ENCODE measurements at regions not wholly inside any gene's neighbourhood (a gene's known extent, or its start where the extent isn't known, plus 50 kb on each side); places are given as distances from the start of the nearest gene placed in this dataset.

GRCh38 chr12:128137140-128137539 lies 129.8 kb upstream of the TMEM132C start:
- Histone ChIP-seq H3K27me3 (ENCODE audit: control insufficient read depth in 1 of 2, insufficient read depth in 2 of 2, low read length in 2 of 2) (no peaks in the 10 kb centered on the region), H3K27ac (ENCODE audit: low read depth in 2 of 2, low read length in 1 of 2) (no peak overlapping the region), H3K36me3 (ENCODE audit: control insufficient read depth in 2 of 2, insufficient read depth in 2 of 2, low read length in 1 of 2) (no peaks in the 10 kb centered on the region), H3K4me3 (ENCODE audit: low read depth in 1 of 2, low read length in 2 of 2) (no peak overlapping the region), H3K4me1 (ENCODE audit: control insufficient read depth in 2 of 2, insufficient read depth in 2 of 2, low read length in 1 of 2) (no peaks in the 10 kb centered on the region), H3K9me3 (ENCODE audit: control insufficient read depth in 2 of 2, insufficient read depth in 1 of 2, low read depth in 1 of 2, low read length in 1 of 2) (peaks cover 0 to 7% of the 10 kb centered on the region in 2 donors)
- WGBS, 2 donors = 60 to 66% methylated on average over 6 of the region's 6 CpGs

- H3K9me3 ChIP-seq (ENCODE audit: control insufficient read depth in 2 of 2, insufficient read depth in 1 of 2, low read depth in 1 of 2, low read length in 1 of 2) = peaks cover 0 to 3% of the 10 kb centered on the region in 2 donors
- H3K27me3 ChIP-seq (ENCODE audit: control insufficient read depth in 1 of 2, insufficient read depth in 2 of 2, low read length in 2 of 2) = no peaks in the 10 kb centered on the region
- H3K4me1 ChIP-seq (ENCODE audit: control insufficient read depth in 2 of 2, insufficient read depth in 2 of 2, low read length in 1 of 2) = no peaks in the 10 kb centered on the region
- H3K36me3 ChIP-seq (ENCODE audit: control insufficient read depth in 2 of 2, insufficient read depth in 2 of 2, low read length in 1 of 2) = no peaks in the 10 kb centered on the region
- H3K27ac ChIP-seq (ENCODE audit: low read depth in 2 of 2, low read length in 1 of 2) = no peak overlapping the region
- H3K4me3 ChIP-seq (ENCODE audit: low read depth in 1 of 2, low read length in 2 of 2) = no peak overlapping the region
- WGBS, 2 donors = 60 to 81% methylated on average over 1 of the region's 1 CpG
Observed at GRCh38 chr12:128138125-128138524, 128.8 kb upstream of the TMEM132C start.

GRCh38 chr12:128140551-128140950 lies 126.4 kb upstream of the TMEM132C start:
- no peaks in the 10 kb centered on the region for H3K36me3 ChIP-seq (ENCODE audit: control insufficient read depth in 2 of 2, insufficient read depth in 2 of 2, low read length in 1 of 2)
- 51 to 62% methylated on average over 4 of the region's 4 CpGs for WGBS, 2 donors
- H3K27ac ChIP-seq (ENCODE audit: low read depth in 2 of 2, low read length in 1 of 2) = no peak overlapping the region

GRCh38 chr12:128150961-128151360 lies 116.0 kb upstream of the TMEM132C start:
- peaks cover 9 to 12% of the 10 kb centered on the region in 2 donors for H3K9me3 ChIP-seq (ENCODE audit: control insufficient read depth in 2 of 2, insufficient read depth in 1 of 2, low read depth in 1 of 2, low read length in 1 of 2)
- H3K27me3 ChIP-seq (ENCODE audit: control insufficient read depth in 1 of 2, insufficient read depth in 2 of 2, low read length in 2 of 2) = no peaks in the 10 kb centered on the region
- no peak overlapping the region for H3K27ac ChIP-seq (ENCODE audit: low read depth in 2 of 2, low read length in 1 of 2)
- no peak overlapping the region for H3K4me3 ChIP-seq (ENCODE audit: low read depth in 1 of 2, low read length in 2 of 2)
- 65 to 73% methylated on average over 5 of the region's 5 CpGs for WGBS, 2 donors
- no peaks in the 10 kb centered on the region for H3K36me3 ChIP-seq (ENCODE audit: control insufficient read depth in 2 of 2, insufficient read depth in 2 of 2, low read length in 1 of 2)
- H3K4me1 ChIP-seq (ENCODE audit: control insufficient read depth in 2 of 2, insufficient read depth in 2 of 2, low read length in 1 of 2) = no peaks in the 10 kb centered on the region

More at GRCh38 chr12:128140551-128140950, 126.4 kb upstream of the TMEM132C start:
- H3K4me1 ChIP-seq (ENCODE audit: control insufficient read depth in 2 of 2, insufficient read depth in 2 of 2, low read length in 1 of 2) = no peaks in the 10 kb centered on the region
- no peak overlapping the region for H3K4me3 ChIP-seq (ENCODE audit: low read depth in 1 of 2, low read length in 2 of 2)
- no peaks in the 10 kb centered on the region for H3K27me3 ChIP-seq (ENCODE audit: control insufficient read depth in 1 of 2, insufficient read depth in 2 of 2, low read length in 2 of 2)
- H3K9me3 ChIP-seq (ENCODE audit: control insufficient read depth in 2 of 2, insufficient read depth in 1 of 2, low read depth in 1 of 2, low read length in 1 of 2) = peaks cover 0 to 5% of the 10 kb centered on the region in 2 donors

GRCh38 chr12:128155571-128155970 lies 111.4 kb upstream of the TMEM132C start:
- Histone ChIP-seq H3K4me3 (ENCODE audit: low read depth in 1 of 2, low read length in 2 of 2) (no peak overlapping the region), H3K27ac (ENCODE audit: low read depth in 2 of 2, low read length in 1 of 2) (no peak overlapping the region), H3K4me1 (ENCODE audit: control insufficient read depth in 2 of 2, insufficient read depth in 2 of 2, low read length in 1 of 2) (no peaks in the 10 kb centered on the region), H3K9me3 (ENCODE audit: control insufficient read depth in 2 of 2, insufficient read depth in 1 of 2, low read depth in 1 of 2, low read length in 1 of 2) (peaks cover 9 to 12% of the 10 kb centered on the region in 2 donors), H3K36me3 (ENCODE audit: control insufficient read depth in 2 of 2, insufficient read depth in 2 of 2, low read length in 1 of 2) (no peaks in the 10 kb centered on the region), H3K27me3 (ENCODE audit: control insufficient read depth in 1 of 2, insufficient read depth in 2 of 2, low read length in 2 of 2) (no peaks in the 10 kb centered on the region)
- WGBS, 2 donors = 55 to 71% methylated on average over 4 of the region's 4 CpGs

GRCh38 chr12:128163086-128163485 lies 103.9 kb upstream of the TMEM132C start:
- H3K9me3 ChIP-seq (ENCODE audit: control insufficient read depth in 2 of 2, insufficient read depth in 1 of 2, low read depth in 1 of 2, low read length in 1 of 2) = peaks cover 0 to 8% of the 10 kb centered on the region in 2 donors
- WGBS, 2 donors = 62 to 74% methylated on average over 5 of the region's 5 CpGs

GRCh38 chr12:128164533-128164932 lies 102.4 kb upstream of the TMEM132C start:
- Histone ChIP-seq H3K4me1 (ENCODE audit: control insufficient read depth in 2 of 2, insufficient read depth in 2 of 2, low read length in 1 of 2) (no peaks in the 10 kb centered on the region), H3K27ac (ENCODE audit: low read depth in 2 of 2, low read length in 1 of 2) (no peak overlapping the region), H3K27me3 (ENCODE audit: control insufficient read depth in 1 of 2, insufficient read depth in 2 of 2, low read length in 2 of 2) (no peaks in the 10 kb centered on the region), H3K9me3 (ENCODE audit: control insufficient read depth in 2 of 2, insufficient read depth in 1 of 2, low read depth in 1 of 2, low read length in 1 of 2) (peaks cover 0 to 8% of the 10 kb centered on the region in 2 donors), H3K4me3 (ENCODE audit: low read depth in 1 of 2, low read length in 2 of 2) (no peak overlapping the region), H3K36me3 (ENCODE audit: control insufficient read depth in 2 of 2, insufficient read depth in 2 of 2, low read length in 1 of 2) (no peaks in the 10 kb centered on the region)
- WGBS, 2 donors = 62 to 73% methylated on average over 1 of the region's 1 CpG

More at GRCh38 chr12:128163086-128163485, 103.9 kb upstream of the TMEM132C start:
- Histone ChIP-seq H3K36me3 (ENCODE audit: control insufficient read depth in 2 of 2, insufficient read depth in 2 of 2, low read length in 1 of 2) (no peaks in the 10 kb centered on the region), H3K27ac (ENCODE audit: low read depth in 2 of 2, low read length in 1 of 2) (no peak overlapping the region), H3K4me1 (ENCODE audit: control insufficient read depth in 2 of 2, insufficient read depth in 2 of 2, low read length in 1 of 2) (no peaks in the 10 kb centered on the region), H3K27me3 (ENCODE audit: control insufficient read depth in 1 of 2, insufficient read depth in 2 of 2, low read length in 2 of 2) (no peaks in the 10 kb centered on the region), H3K4me3 (ENCODE audit: low read depth in 1 of 2, low read length in 2 of 2) (no peak overlapping the region)

- Histone ChIP-seq H3K9me3 (ENCODE audit: control insufficient read depth in 2 of 2, insufficient read depth in 1 of 2, low read depth in 1 of 2, low read length in 1 of 2) (peaks cover 0 to 8% of the 10 kb centered on the region in 2 donors), H3K27me3 (ENCODE audit: control insufficient read depth in 1 of 2, insufficient read depth in 2 of 2, low read length in 2 of 2) (no peaks in the 10 kb centered on the region), H3K36me3 (ENCODE audit: control insufficient read depth in 2 of 2, insufficient read depth in 2 of 2, low read length in 1 of 2) (no peaks in the 10 kb centered on the region), H3K4me3 (ENCODE audit: low read depth in 1 of 2, low read length in 2 of 2) (no peak overlapping the region), H3K27ac (ENCODE audit: low read depth in 2 of 2, low read length in 1 of 2) (no peak overlapping the region), H3K4me1 (ENCODE audit: control insufficient read depth in 2 of 2, insufficient read depth in 2 of 2, low read length in 1 of 2) (no peaks in the 10 kb centered on the region)
- WGBS, 2 donors = 92% methylated on average over 3 of the region's 3 CpGs
Observed at GRCh38 chr12:128165387-128165786, 101.6 kb upstream of the TMEM132C start.

GRCh38 chr12:128168273-128168672 lies 98.7 kb upstream of the TMEM132C start:
- Histone ChIP-seq H3K36me3 (ENCODE audit: control insufficient read depth in 2 of 2, insufficient read depth in 2 of 2, low read length in 1 of 2) (no peaks in the 10 kb centered on the region), H3K27ac (ENCODE audit: low read depth in 2 of 2, low read length in 1 of 2) (no peak overlapping the region), H3K4me1 (ENCODE audit: control insufficient read depth in 2 of 2, insufficient read depth in 2 of 2, low read length in 1 of 2) (no peaks in the 10 kb centered on the region), H3K4me3 (ENCODE audit: low read depth in 1 of 2, low read length in 2 of 2) (no peak overlapping the region), H3K9me3 (ENCODE audit: control insufficient read depth in 2 of 2, insufficient read depth in 1 of 2, low read depth in 1 of 2, low read length in 1 of 2) (peaks cover 0 to 8% of the 10 kb centered on the region in 2 donors), H3K27me3 (ENCODE audit: control insufficient read depth in 1 of 2, insufficient read depth in 2 of 2, low read length in 2 of 2) (no peaks in the 10 kb centered on the region)
- WGBS, 2 donors = 74 to 79% methylated on average over 5 of the region's 5 CpGs

- Histone ChIP-seq H3K4me3 (ENCODE audit: low read depth in 1 of 2, low read length in 2 of 2) (no peak overlapping the region), H3K9me3 (ENCODE audit: control insufficient read depth in 2 of 2, insufficient read depth in 1 of 2, low read depth in 1 of 2, low read length in 1 of 2) (no peaks in the 10 kb centered on the region), H3K4me1 (ENCODE audit: control insufficient read depth in 2 of 2, insufficient read depth in 2 of 2, low read length in 1 of 2) (no peaks in the 10 kb centered on the region), H3K27me3 (ENCODE audit: control insufficient read depth in 1 of 2, insufficient read depth in 2 of 2, low read length in 2 of 2) (no peaks in the 10 kb centered on the region), H3K36me3 (ENCODE audit: control insufficient read depth in 2 of 2, insufficient read depth in 2 of 2, low read length in 1 of 2) (no peaks in the 10 kb centered on the region), H3K27ac (ENCODE audit: low read depth in 2 of 2, low read length in 1 of 2) (no peak overlapping the region)
- 54 to 58% methylated on average over 9 of the region's 9 CpGs for WGBS, 2 donors
Observed at GRCh38 chr12:128170181-128170580, 96.8 kb upstream of the TMEM132C start.
